ENCODE measurements at regions not wholly inside any gene's neighbourhood (a gene's known extent, or its start where the extent isn't known, plus 50 kb on each side); places are given as distances from the start of the nearest gene placed in this dataset.
A peak's percentile ranks its signal among the peaks of the same experiment; 100 is the strongest.

GRCh38 chr10:85231534-85232270, 903.3 kb downstream of the CCSER2 start:
- DNase-seq = no peak

GRCh38 chr10:85235258-85235657, 906.9 kb downstream of the CCSER2 start:
- no peak for DNase-seq

GRCh38 chr10:85238676-85239075, 910.3 kb downstream of the CCSER2 start:
- no peak for DNase-seq

GRCh38 chr10:85250304-85250703, 921.9 kb downstream of the CCSER2 start:
- no peak for DNase-seq

- no peak for DNase-seq
Measured at GRCh38 chr10:85256481-85256880, 928.1 kb downstream of the CCSER2 start.

- DNase-seq = no peak
Measured at GRCh38 chr10:85259908-85260307, 931.5 kb downstream of the CCSER2 start.

GRCh38 chr10:85262992-85263391, 934.6 kb downstream of the CCSER2 start:
- DNase-seq = no peak

GRCh38 chr10:85265121-85265520, 936.7 kb downstream of the CCSER2 start:
- DNase-seq = no peak

- DNase-seq = no peak
Measured at GRCh38 chr10:85266808-85267207, 938.4 kb downstream of the CCSER2 start.

- peak; percentile 9 for DNase-seq
Measured at GRCh38 chr10:85280014-85280413, 951.6 kb downstream of the CCSER2 start.

GRCh38 chr10:85284778-85285770, 956.7 kb downstream of the CCSER2 start:
- DNase-seq = no peak

- DNase-seq = no peak
Measured at GRCh38 chr10:85293483-85293882, 965.1 kb downstream of the CCSER2 start.

- DNase-seq = no peak
Measured at GRCh38 chr10:85311613-85312337, 983.4 kb downstream of the CCSER2 start.

GRCh38 chr10:85315657-85316056, 987.3 kb downstream of the CCSER2 start:
- DNase-seq = no peak

- DNase-seq = no peak
Measured at GRCh38 chr10:85316276-85316675, 987.9 kb downstream of the CCSER2 start.

GRCh38 chr10:85317827-85318226, 989.4 kb downstream of the CCSER2 start:
- DNase-seq = no peak

- DNase-seq = peak; percentile 71
Measured at GRCh38 chr10:85318809-85319807, 990.7 kb downstream of the CCSER2 start.

- peak; percentile 35 for DNase-seq
Measured at GRCh38 chr10:85319826-85320225, 991.4 kb downstream of the CCSER2 start.

- DNase-seq = no peak
Measured at GRCh38 chr10:85333594-85333993, 1005.2 kb downstream of the CCSER2 start.

- no peak for DNase-seq
Measured at GRCh38 chr10:85362401-85362800, 1004.2 kb downstream of the GRID1 start.

Measured in tongue (tissue), 1 donor.